SHP77 (cell line): ENCODE measurements at regions not wholly inside any gene's neighbourhood (a gene's known extent, or its start where the extent isn't known, plus 50 kb on each side); places are given as distances from the start of the nearest gene placed in this dataset.
A peak's percentile ranks its signal among the peaks of the same experiment; 100 is the strongest.

Source experiments
- DNase-seq, 2 experiments: peaks; one replicate each; lab custom pipeline; 2025; lab: John Stamatoyannopoulos, UW

DNA sequence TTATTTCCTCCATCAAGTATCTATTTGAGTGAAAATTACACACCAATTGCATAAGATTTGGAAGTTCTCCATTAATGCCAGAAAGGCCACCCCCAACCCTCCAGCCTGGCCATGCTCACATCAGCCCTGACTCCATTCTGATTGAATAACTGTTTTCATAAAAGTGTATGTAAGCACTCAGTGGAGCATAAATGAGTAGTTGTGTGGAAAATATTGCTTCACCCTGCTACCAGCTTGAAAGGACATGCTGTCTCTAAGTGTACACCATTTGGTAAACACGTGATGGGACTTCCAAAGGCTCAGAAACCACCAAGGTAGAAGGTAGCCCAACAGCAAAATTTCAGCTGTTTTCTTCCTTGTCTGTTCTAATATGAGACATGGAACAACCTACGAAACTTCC lies 393.8 kb downstream of the ZNF385D start:
- no peak for DNase-seq

DNA sequence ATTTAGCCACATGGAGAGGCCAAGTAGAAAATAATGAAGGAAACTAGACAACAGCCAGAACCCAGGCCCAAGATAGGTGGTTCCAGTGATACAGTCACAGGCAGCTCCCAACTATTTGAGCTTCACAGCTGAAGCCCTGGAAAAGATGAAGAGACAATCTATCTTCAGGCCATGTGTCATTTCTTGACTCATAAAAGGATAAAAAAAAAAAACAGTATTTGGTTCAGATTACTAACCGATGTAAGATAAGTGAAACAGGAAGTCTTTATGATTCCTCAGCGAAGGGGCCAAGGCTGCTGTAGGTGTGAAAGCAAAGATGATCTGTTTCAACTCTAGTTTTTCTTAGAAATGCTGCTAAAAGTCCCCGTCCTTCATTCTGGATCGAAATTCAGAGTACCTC lies 394.6 kb downstream of the ZNF385D start:
- DNase-seq: no peak

DNA sequence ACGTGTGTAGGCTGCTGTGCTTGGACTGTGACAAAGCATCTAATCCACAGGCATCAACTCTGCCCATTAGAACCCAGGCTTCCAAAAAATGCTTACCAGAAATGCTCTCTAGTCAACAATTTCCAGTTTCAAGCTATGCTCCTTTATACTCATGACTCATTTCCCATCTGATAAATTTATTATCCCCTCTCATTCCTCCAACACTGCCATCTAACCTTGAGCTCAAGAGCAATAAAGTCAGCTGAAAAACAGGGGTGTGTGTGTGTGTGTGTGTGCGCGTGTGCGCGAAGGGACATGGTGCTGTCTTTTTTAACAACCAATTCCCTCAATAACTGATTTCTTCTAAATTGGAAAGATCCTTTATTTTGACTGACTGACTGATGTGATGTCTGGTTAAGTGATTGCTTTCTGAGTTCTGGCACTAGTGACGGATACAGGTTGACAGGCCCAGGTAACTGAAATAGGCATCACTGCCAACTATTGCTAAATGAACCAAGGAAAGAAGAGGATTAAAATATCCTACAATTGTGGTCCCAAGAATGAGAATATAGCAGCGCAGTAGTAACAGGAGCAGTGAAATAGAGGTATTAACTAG lies 405.5 kb downstream of the ZNF385D start:
- no peak for DNase-seq

DNA sequence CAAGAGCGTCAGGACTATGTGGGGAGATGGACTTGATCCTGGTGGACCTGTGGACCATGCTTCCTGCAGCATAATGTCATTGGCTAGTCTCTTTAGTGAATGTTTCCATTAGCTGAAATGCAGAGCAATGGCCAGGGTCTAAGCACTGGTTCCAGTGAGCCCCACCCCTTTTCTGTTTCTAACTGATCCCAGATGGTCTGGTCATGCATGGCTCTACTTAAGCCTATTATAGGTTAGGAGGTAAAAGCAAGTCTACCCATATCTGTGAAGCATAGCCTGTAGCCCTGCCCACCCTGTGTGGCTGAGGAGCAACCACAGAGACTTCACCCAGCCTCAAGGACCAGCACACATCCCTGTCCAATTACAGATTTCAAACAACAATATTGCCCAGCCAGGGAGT lies 419.2 kb downstream of the ZNF385D start:
- DNase-seq: no peak

- DNase-seq: no peak
Measured at GRCh38 chr3:21331321-21331720, 419.7 kb downstream of the ZNF385D start.

- no peak for DNase-seq
Measured at GRCh38 chr3:21330293-21330692, 420.7 kb downstream of the ZNF385D start.

DNA sequence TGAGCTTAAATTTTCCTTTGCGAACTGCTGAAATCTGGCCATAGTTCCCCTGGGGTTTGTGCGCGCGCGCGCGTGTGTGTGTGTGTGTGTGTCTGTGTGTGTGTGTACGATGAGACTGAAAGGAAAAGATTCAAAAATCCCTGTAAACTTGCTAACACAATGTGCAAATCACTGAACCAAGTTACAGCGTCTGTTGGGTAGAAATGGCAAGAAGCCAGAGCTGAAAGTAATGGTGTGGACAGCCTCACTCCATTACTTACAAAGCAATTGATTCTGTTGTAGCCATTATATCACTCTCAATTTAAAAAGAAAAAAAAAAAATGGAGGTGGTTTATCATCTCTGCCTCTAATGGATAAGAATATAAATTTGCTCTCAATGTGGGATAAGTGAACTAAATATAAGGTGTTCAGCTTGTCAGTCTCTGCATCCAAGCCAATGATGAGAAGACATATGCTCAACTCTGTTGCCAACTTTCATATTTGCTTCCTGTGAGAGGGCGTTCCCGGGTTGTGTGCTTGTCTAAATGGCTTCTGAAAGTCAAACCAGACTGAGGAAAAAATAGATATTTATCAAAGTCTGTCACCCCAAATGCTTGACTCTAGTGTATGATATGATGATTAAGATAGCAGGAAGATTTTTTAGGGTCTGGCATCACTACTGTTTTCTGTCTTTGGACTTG lies 422.2 kb downstream of the ZNF385D start:
- no peak for DNase-seq

GRCh38 chr3:21326704-21327475 lies 424.1 kb downstream of the ZNF385D start:
- no peak for DNase-seq

- DNase-seq: no peak
Measured at GRCh38 chr3:21314688-21315087, 436.3 kb downstream of the ZNF385D start.

- no peak for DNase-seq
Measured at GRCh38 chr3:21310891-21311290, 440.1 kb downstream of the ZNF385D start.

GRCh38 chr3:21310161-21310560 lies 440.8 kb downstream of the ZNF385D start:
- DNase-seq: no peak

DNA sequence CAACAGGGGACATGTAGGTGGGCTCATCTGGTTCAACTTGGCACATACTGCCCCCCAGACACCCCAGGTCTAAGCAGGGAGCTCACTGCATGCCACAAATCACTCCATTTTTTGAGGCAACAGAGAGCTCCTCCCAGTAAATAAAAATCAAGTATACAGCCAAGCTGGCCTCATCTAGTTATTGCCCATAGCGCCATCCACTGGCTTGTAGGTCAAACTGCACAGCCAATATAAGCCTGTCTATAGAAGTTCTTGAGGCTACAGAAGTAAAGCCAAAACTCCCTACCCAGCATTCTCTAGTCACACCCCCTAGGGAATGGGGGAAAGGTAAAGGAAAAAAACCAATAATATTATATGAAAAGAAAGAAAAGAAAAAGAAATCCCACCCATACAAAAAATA lies 453.7 kb downstream of the ZNF385D start:
- DNase-seq: no peak

- no peak for DNase-seq
Measured at GRCh38 chr3:21294768-21295167, 456.2 kb downstream of the ZNF385D start.

DNA sequence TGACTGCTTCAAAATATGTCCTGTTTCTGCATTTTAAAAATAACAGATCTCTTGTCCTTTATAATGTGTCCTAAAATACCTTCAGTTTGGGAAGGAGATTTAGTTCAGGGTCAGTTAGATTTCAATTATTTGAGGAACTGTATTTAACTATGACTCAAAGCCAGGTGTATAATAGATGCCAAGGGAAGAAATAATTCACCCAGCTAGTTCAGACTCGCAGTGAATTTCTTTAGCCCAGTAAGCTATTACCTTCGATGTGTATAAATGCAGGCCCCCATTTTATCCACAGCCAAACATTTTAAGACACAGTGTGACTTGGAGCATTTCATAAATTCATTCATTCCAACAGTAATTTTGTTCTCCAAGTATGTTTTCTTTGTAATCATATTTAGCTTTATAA lies 458.0 kb downstream of the ZNF385D start:
- no peak for DNase-seq

DNA sequence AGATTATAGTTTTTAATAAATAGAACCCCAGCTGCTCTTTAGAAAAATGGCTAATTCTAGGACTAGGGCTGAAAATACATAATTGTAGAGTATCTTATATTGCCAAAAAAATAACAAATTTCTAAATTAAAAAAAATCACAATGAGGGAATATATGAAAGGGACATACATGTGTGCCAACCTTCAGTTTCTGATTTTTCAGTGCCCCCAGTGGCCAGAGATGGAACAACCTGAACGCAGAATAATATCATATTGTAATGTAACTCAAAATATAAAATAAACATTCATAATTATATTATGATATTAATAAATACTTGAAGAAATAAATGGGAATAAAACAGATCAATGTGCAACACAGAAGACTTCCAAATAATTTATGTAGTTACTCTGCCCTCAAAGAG lies 460.5 kb downstream of the ZNF385D start:
- no peak for DNase-seq

- no peak for DNase-seq
Measured at GRCh38 chr3:21274079-21274571, 476.9 kb downstream of the ZNF385D start.

DNA sequence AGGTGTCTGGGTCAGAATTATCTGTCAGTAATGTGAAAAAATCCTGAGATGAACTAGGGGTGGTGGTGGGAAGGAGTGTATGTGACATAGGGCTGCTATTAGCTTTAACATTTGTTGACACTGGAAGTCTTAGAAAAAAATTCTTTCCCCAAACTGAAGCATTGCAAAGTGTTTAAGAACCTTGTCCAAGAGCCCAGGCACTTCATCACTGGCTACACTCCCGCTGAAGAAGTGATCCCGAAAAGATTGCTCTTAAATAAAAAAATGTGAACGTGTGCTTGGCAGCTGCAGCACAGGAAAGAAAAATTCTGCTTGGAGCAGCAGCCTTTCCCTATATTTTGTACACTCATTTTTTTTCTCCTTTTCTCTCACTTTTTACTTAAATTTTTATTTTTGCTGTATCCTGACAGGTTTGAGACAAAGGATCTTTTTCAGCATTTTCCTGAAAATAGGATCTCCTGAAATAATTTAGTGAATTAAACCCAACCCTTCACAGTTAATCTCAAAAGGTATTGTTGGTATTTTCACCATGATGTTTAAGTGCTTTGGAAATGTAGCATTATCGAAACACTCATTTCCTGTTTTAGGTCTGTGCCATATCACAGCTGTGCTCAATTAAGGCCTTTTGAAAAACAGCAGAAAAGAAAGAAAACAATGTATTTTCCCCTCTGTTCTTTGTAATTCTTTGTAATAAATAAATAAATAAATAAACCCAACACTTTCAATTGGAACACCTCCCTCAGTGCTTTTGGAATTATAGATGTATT lies 477.6 kb downstream of the ZNF385D start:
- no peak for DNase-seq

GRCh38 chr3:21271606-21272016 lies 479.4 kb downstream of the ZNF385D start:
- no peak for DNase-seq

GRCh38 chr3:21269882-21270281 lies 481.1 kb downstream of the ZNF385D start:
- no peak for DNase-seq

DNA sequence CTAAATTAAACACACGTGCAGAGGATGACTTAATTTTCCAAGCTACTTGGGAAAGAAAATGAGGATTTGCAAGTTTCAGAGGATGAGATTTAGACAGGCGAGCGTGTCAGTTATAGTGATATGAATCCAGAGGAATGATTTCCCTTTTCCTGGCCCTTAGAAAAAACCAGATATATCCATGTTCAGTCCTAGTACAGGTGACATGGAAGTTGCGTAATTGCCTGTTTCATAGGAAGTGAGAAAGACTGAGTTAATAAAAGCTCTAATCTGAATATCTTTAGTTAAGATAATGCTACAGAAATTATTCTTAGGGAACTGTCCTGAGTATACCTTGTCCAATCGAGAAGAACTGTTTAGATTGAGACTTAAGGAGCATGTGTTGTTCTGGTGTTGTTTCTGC lies 490.5 kb downstream of the ZNF385D start:
- DNase-seq: no peak

DNA sequence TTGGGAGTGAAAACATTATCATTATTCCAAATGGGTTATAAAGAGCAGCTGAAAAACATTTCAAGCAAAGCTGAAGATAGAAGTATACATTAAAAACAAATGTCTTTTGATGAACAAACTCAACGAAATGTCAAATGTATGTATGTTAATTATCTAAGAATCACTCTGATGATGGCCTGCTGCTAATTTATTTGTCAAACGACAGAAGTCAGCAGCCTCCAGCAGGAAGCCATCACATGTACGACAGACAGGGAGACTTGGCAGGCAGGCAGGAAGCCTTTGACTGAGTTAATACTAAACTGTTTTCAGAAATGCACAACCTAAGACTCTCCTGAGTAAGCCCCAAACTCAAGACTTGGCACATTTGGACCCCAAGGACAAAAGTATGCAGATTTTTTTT lies 491.1 kb downstream of the ZNF385D start:
- DNase-seq: no peak

DNA sequence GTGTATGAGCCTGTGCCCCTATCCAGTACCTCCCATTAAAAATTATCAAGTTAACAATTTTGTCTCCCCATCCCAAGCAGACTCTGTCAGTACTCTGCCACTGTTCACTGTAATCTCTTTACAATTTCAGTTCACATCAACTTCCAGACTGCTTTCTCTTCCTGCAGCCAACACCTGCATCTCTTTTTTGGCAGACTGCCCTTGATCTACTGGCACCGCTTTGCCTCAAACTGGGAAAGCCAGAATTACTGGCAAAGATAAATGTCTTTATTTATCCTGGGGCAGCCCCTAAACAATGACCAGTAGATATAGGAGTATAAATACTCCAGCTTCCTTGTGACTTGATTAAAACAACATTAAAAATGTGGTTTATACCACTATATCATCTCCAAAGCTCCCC lies 494.1 kb downstream of the ZNF385D start:
- peak; percentile 23 to 50 for DNase-seq
